KMS-11 (cell line): ENCODE measurements at regions not wholly inside any gene's neighbourhood (a gene's known extent, or its start where the extent isn't known, plus 50 kb on each side); places are given as distances from the start of the nearest gene placed in this dataset.
A peak's percentile ranks its signal among the peaks of the same experiment; 100 is the strongest.

Experiments
- H2AFZ ChIP-seq: fragments of 200-600 bp; sonication (generic); 2 replicates; pipeline ENCODE4 v1.6.1; 2016; ENCODE audit warnings: antibody characterized with exemption, mixed run types, low read depth
- H3K27ac ChIP-seq: fragments of 200-600 bp; sonication (generic); 2 replicates; pipeline ENCODE4 v1.6.1; 2016; ENCODE audit warnings: mild to moderate bottlenecking, mixed run types
- H3K27me3 ChIP-seq: fragments of 200-600 bp; sonication (generic); 2 replicates; pipeline ENCODE4 v1.6.1; 2017; ENCODE audit warnings: mild to moderate bottlenecking, low read depth, mixed run types, moderate library complexity; ENCODE audit not compliant: insufficient read depth
- H3K36me3 ChIP-seq: fragments of 200-600 bp; sonication (generic); 2 replicates; pipeline ENCODE4 v1.6.1; 2017; ENCODE audit warnings: mild to moderate bottlenecking, mixed run types; ENCODE audit not compliant: insufficient read depth
- H3K4me1 ChIP-seq: fragments of 200-600 bp; sonication (generic); 2 replicates; pipeline ENCODE4 v1.6.1; 2016; ENCODE audit warnings: mild to moderate bottlenecking, low read depth, mixed run types; ENCODE audit not compliant: poor library complexity, severe bottlenecking
- H3K4me2 ChIP-seq: fragments of 200-600 bp; sonication (generic); 2 replicates; pipeline ENCODE4 v1.7.0; 2016; ENCODE audit warnings: mild to moderate bottlenecking, mixed run types
- H3K4me3 ChIP-seq: fragments of 200-600 bp; sonication (generic); IDR thresholded peaks from 2 replicates; pipeline ENCODE4 v1.6.1; 2017; ENCODE audit warnings: low read depth, low read length, mixed read lengths; ENCODE audit not compliant: insufficient read depth
- H3K79me2 ChIP-seq: fragments of 200-600 bp; sonication (generic); 2 replicates; pipeline ENCODE4 v1.6.1; 2016; ENCODE audit warnings: low read depth, mixed run types; ENCODE audit not compliant: insufficient read depth
- H3K9ac ChIP-seq: fragments of 200-600 bp; sonication (generic); 2 replicates; pipeline ENCODE4 v1.6.1; 2016; ENCODE audit warnings: mild to moderate bottlenecking, mixed run types
- H4K20me1 ChIP-seq: fragments of 200-600 bp; sonication (generic); 2 replicates; pipeline ENCODE4 v1.6.1; 2016; ENCODE audit warnings: mild to moderate bottlenecking, mixed run types; ENCODE audit not compliant: insufficient read depth
- CTCF ChIP-seq: fragments of 200-600 bp; sonication (generic); conservative IDR thresholded peaks from 2 replicates; pipeline ENCODE4 v1.6.1; 2017; ENCODE audit warnings: low read depth, mild to moderate bottlenecking, antibody characterized with exemption, low read length, moderate library complexity, mixed read lengths

GRCh38 chr3:139130390-139131140, 85.9 kb upstream of the PRR23C start:
- H3K9ac ChIP-seq = no peak overlapping the region
- TF ChIP-seq CTCF = no peak
- no peak overlapping the region for H3K27ac ChIP-seq
- no peaks in the 10 kb centered on the region for H3K79me2 ChIP-seq
- H4K20me1 ChIP-seq = no peaks in the 10 kb centered on the region
- H3K4me2 ChIP-seq = peak overlapping the region; percentile 46; the same call in 1 of the 2 replicates
- H3K4me3 ChIP-seq = no peak overlapping the region
- H3K36me3 ChIP-seq = no peaks in the 10 kb centered on the region
- peaks cover 25% of the 10 kb centered on the region for H3K4me1 ChIP-seq
- no peaks in the 10 kb centered on the region for H3K27me3 ChIP-seq
- H2AFZ ChIP-seq = 0 out of 2 replicates have a peak overlapping the region, but pooled peaks have one; percentile 15

GRCh38 chr3:139131951-139132350, 87.3 kb upstream of the PRR23C start:
- no peak overlapping the region for H3K4me3 ChIP-seq
- no peak overlapping the region for H3K9ac ChIP-seq
- H4K20me1 ChIP-seq = no peaks in the 10 kb centered on the region
- no peaks in the 10 kb centered on the region for H3K27me3 ChIP-seq
- no peak overlapping the region for H3K27ac ChIP-seq
- no peaks in the 10 kb centered on the region for H3K36me3 ChIP-seq
- H2AFZ ChIP-seq = no peak overlapping the region
- H3K79me2 ChIP-seq = no peaks in the 10 kb centered on the region
- no peak overlapping the region for H3K4me2 ChIP-seq
- H3K4me1 ChIP-seq = peaks cover 36% of the 10 kb centered on the region
- TF ChIP-seq CTCF = no peak

- H3K36me3 ChIP-seq = no peaks in the 10 kb centered on the region
- H3K27me3 ChIP-seq = no peaks in the 10 kb centered on the region
- no peaks in the 10 kb centered on the region for H3K79me2 ChIP-seq
- no peak overlapping the region for H2AFZ ChIP-seq
- no peaks in the 10 kb centered on the region for H4K20me1 ChIP-seq
- no peak overlapping the region for H3K4me2 ChIP-seq
- no peak overlapping the region for H3K9ac ChIP-seq
- TF ChIP-seq CTCF = no peak
- H3K4me1 ChIP-seq = peaks cover 36% of the 10 kb centered on the region
- no peak overlapping the region for H3K4me3 ChIP-seq
- no peak overlapping the region for H3K27ac ChIP-seq
Measured at GRCh38 chr3:139132976-139133375, 88.3 kb upstream of the PRR23C start.

GRCh38 chr3:139134678-139135372, 90.1 kb upstream of the PRR23C start:
- Histone ChIP-seq H2AFZ (no peak overlapping the region), H3K79me2 (no peaks in the 10 kb centered on the region), H3K36me3 (no peaks in the 10 kb centered on the region), H3K4me1 (peaks cover 35% of the 10 kb centered on the region), H3K27ac (no peak overlapping the region), H4K20me1 (no peaks in the 10 kb centered on the region), H3K4me3 (no peak overlapping the region), H3K27me3 (no peaks in the 10 kb centered on the region), H3K9ac (no peak overlapping the region), H3K4me2 (no peak overlapping the region)
- TF ChIP-seq CTCF = no peak
